ENCODE measurements at regions not wholly inside any gene's neighbourhood (a gene's known extent, or its start where the extent isn't known, plus 50 kb on each side); places are given as distances from the start of the nearest gene placed in this dataset.

GRCh38 chr21:35953597-35953996, 106.7 kb downstream of the SETD4 start:
- CTCF ChIA-PET: no interaction called here
- Mint-ChIP-seq H3K4me1 (no peaks in the 10 kb centered on the region), H3K4me3 (no peak overlapping the region), H3K9me3 (peaks cover 0 to 3% (median 0%) of the 10 kb centered on the region in 11 donors), H3K27me3 (peaks cover 5 to 24% (median 9%) of the 10 kb centered on the region in 5 donors), H3K27ac (no peak overlapping the region), H3K36me3 (peaks cover 0 to 4% (median 0%) of the 10 kb centered on the region in 5 donors)
- no peak for ATAC-seq
- no peak overlapping the region for H3K4me3 ChIP-seq (ENCODE audit: low read length)
- POLR2A ChIA-PET: no interaction called here
- no peaks in the 10 kb centered on the region for H3K9me3 ChIP-seq (ENCODE audit: control insufficient read depth in 2 of 3, low read length in 3 of 3)
- H3K27me3 ChIP-seq (ENCODE audit: control insufficient read depth in 2 of 2, insufficient read depth in 2 of 2, low read length in 2 of 2): peaks cover 0 to 7% of the 10 kb centered on the region in 2 donors
- H3K4me1 ChIP-seq (ENCODE audit: control insufficient read depth in 2 of 2, insufficient read depth in 2 of 2, low read length in 2 of 2): no peaks in the 10 kb centered on the region
- H3K36me3 ChIP-seq (ENCODE audit: control insufficient read depth in 2 of 3, insufficient read depth in 3 of 3, low read length in 3 of 3): no peaks in the 10 kb centered on the region
- DNase-seq: no peak
- intact Hi-C loops (cut with micrococcal nuclease): no loop called here
- H3K27ac ChIP-seq (ENCODE audit: low read depth, low read length): no peak overlapping the region

- intact Hi-C loops (cut with micrococcal nuclease): no loop called here
- ATAC-seq (no peak), DNase-seq (no peak)
- Histone ChIP-seq H3K27me3 (ENCODE audit: control insufficient read depth in 2 of 2, insufficient read depth in 2 of 2, low read length in 2 of 2) (peaks cover 0 to 7% of the 10 kb centered on the region in 2 donors), H3K9me3 (ENCODE audit: control insufficient read depth in 2 of 3, low read length in 3 of 3) (no peaks in the 10 kb centered on the region), H3K36me3 (ENCODE audit: control insufficient read depth in 2 of 3, insufficient read depth in 3 of 3, low read length in 3 of 3) (no peaks in the 10 kb centered on the region), H3K4me3 (ENCODE audit: low read length) (no peak overlapping the region), H3K27ac (ENCODE audit: low read depth, low read length) (no peak overlapping the region), H3K4me1 (ENCODE audit: control insufficient read depth in 2 of 2, insufficient read depth in 2 of 2, low read length in 2 of 2) (no peaks in the 10 kb centered on the region)
- CTCF ChIA-PET: no interaction called here
- POLR2A ChIA-PET: interaction anchor here (0.7 kb wide), 1 partner anchor 125 kb away, joined by 5 read pairs; no protein-coding TSS in a partner anchor
- Mint-ChIP-seq H3K9me3 (peaks cover 0 to 2% (median 0%) of the 10 kb centered on the region in 11 donors), H3K4me1 (no peaks in the 10 kb centered on the region), H3K27me3 (peaks cover 5 to 24% (median 9%) of the 10 kb centered on the region in 5 donors), H3K27ac (no peak overlapping the region), H3K4me3 (no peak overlapping the region), H3K36me3 (peaks cover 0 to 4% (median 0%) of the 10 kb centered on the region in 5 donors)
These were observed 107.5 kb downstream of the SETD4 start for GRCh38 chr21:35952651-35953340.

GRCh38 chr21:35948982-35949381, 111.3 kb downstream of the SETD4 start:
- Mint-ChIP-seq H3K36me3 (no peaks in the 10 kb centered on the region), H3K27me3 (peaks cover 0 to 14% (median 0%) of the 10 kb centered on the region in 5 donors), H3K27ac (no peak overlapping the region), H3K9me3 (no peaks in the 10 kb centered on the region), H3K4me1 (no peaks in the 10 kb centered on the region), H3K4me3 (no peak overlapping the region)
- ATAC-seq (no peak), DNase-seq (no peak)
- CTCF ChIA-PET: no interaction called here
- Histone ChIP-seq H3K27me3 (ENCODE audit: control insufficient read depth in 2 of 2, insufficient read depth in 2 of 2, low read length in 2 of 2) (peaks cover 0 to 3% of the 10 kb centered on the region in 2 donors), H3K27ac (ENCODE audit: low read depth, low read length) (no peak overlapping the region), H3K4me3 (ENCODE audit: low read length) (no peak overlapping the region), H3K4me1 (ENCODE audit: control insufficient read depth in 2 of 2, insufficient read depth in 2 of 2, low read length in 2 of 2) (no peaks in the 10 kb centered on the region), H3K9me3 (ENCODE audit: control insufficient read depth in 2 of 3, low read length in 3 of 3) (no peaks in the 10 kb centered on the region), H3K36me3 (ENCODE audit: control insufficient read depth in 2 of 3, insufficient read depth in 3 of 3, low read length in 3 of 3) (no peaks in the 10 kb centered on the region)
- intact Hi-C loops (cut with micrococcal nuclease): no loop called here
- POLR2A ChIA-PET: no interaction called here

- no peaks in the 10 kb centered on the region for H3K9me3 Mint-ChIP-seq
- no peaks in the 10 kb centered on the region for H3K9me3 ChIP-seq (ENCODE audit: control insufficient read depth in 2 of 3, low read length in 3 of 3)
- intact Hi-C loops (cut with micrococcal nuclease): no loop called here
- H3K27me3 ChIP-seq (ENCODE audit: control insufficient read depth in 2 of 2, insufficient read depth in 2 of 2, low read length in 2 of 2): no peaks in the 10 kb centered on the region
- DNase-seq: no peak
- no peak overlapping the region for H3K27ac Mint-ChIP-seq
- no peaks in the 10 kb centered on the region for H3K4me1 ChIP-seq (ENCODE audit: control insufficient read depth in 2 of 2, insufficient read depth in 2 of 2, low read length in 2 of 2)
- ChIA-PET POLR2A (no interaction called here), CTCF (interaction anchor here (0.6 kb wide), 1 partner anchor 118 kb away, joined by 3 read pairs; no protein-coding TSS in a partner anchor)
- H3K27me3 Mint-ChIP-seq: peaks cover 0 to 8% (median 3%) of the 10 kb centered on the region in 5 donors
- ATAC-seq: no peak
- H3K36me3 ChIP-seq (ENCODE audit: control insufficient read depth in 2 of 3, insufficient read depth in 3 of 3, low read length in 3 of 3): no peaks in the 10 kb centered on the region
- H3K36me3 Mint-ChIP-seq: no peaks in the 10 kb centered on the region
- no peak overlapping the region for H3K4me3 ChIP-seq (ENCODE audit: low read length)
- peaks cover 0 to under 1% (median 0%) of the 10 kb centered on the region in 7 donors for H3K4me1 Mint-ChIP-seq
- H3K4me3 Mint-ChIP-seq: no peak overlapping the region
- no peak overlapping the region for H3K27ac ChIP-seq (ENCODE audit: low read depth, low read length)
These were observed 115.1 kb downstream of the SETD4 start for GRCh38 chr21:35945089-35945671.

- ChIA-PET CTCF (no interaction called here), POLR2A (no interaction called here)
- Mint-ChIP-seq H3K4me3 (no peak overlapping the region), H3K36me3 (no peaks in the 10 kb centered on the region), H3K4me1 (peaks cover 0 to 1% (median 0%) of the 10 kb centered on the region in 7 donors), H3K27ac (no peak overlapping the region), H3K27me3 (peaks cover 0 to 11% (median 6%) of the 10 kb centered on the region in 5 donors), H3K9me3 (no peaks in the 10 kb centered on the region)
- DNase-seq: no peak
- no peaks in the 10 kb centered on the region for H3K4me1 ChIP-seq (ENCODE audit: control insufficient read depth in 2 of 2, insufficient read depth in 2 of 2, low read length in 2 of 2)
- no peak overlapping the region for H3K4me3 ChIP-seq (ENCODE audit: low read length)
- no peaks in the 10 kb centered on the region for H3K36me3 ChIP-seq (ENCODE audit: control insufficient read depth in 2 of 3, insufficient read depth in 3 of 3, low read length in 3 of 3)
- H3K27me3 ChIP-seq (ENCODE audit: control insufficient read depth in 2 of 2, insufficient read depth in 2 of 2, low read length in 2 of 2): no peaks in the 10 kb centered on the region
- intact Hi-C loops (cut with micrococcal nuclease): no loop called here
- no peaks in the 10 kb centered on the region for H3K9me3 ChIP-seq (ENCODE audit: control insufficient read depth in 2 of 3, low read length in 3 of 3)
- no peak overlapping the region for H3K27ac ChIP-seq (ENCODE audit: low read depth, low read length)
- no peak for ATAC-seq
These were observed 116.6 kb downstream of the SETD4 start for GRCh38 chr21:35943752-35944151.

- H3K4me1 Mint-ChIP-seq: peaks cover 0 to 1% (median 0%) of the 10 kb centered on the region in 7 donors
- no peak for ATAC-seq
- H3K36me3 ChIP-seq (ENCODE audit: control insufficient read depth in 2 of 3, insufficient read depth in 3 of 3, low read length in 3 of 3): no peaks in the 10 kb centered on the region
- H3K36me3 Mint-ChIP-seq: no peaks in the 10 kb centered on the region
- POLR2A ChIA-PET: no interaction called here
- no peaks in the 10 kb centered on the region for H3K27me3 ChIP-seq (ENCODE audit: control insufficient read depth in 2 of 2, insufficient read depth in 2 of 2, low read length in 2 of 2)
- no peaks in the 10 kb centered on the region for H3K9me3 Mint-ChIP-seq
- H3K4me1 ChIP-seq (ENCODE audit: control insufficient read depth in 2 of 2, insufficient read depth in 2 of 2, low read length in 2 of 2): no peaks in the 10 kb centered on the region
- CTCF ChIA-PET: no interaction called here
- no peak for DNase-seq
- H3K27me3 Mint-ChIP-seq: peaks cover 0 to 11% (median 6%) of the 10 kb centered on the region in 5 donors
- H3K9me3 ChIP-seq (ENCODE audit: control insufficient read depth in 2 of 3, low read length in 3 of 3): no peaks in the 10 kb centered on the region
- H3K27ac ChIP-seq (ENCODE audit: low read depth, low read length): no peak overlapping the region
- intact Hi-C loops (cut with micrococcal nuclease): no loop called here
- H3K27ac Mint-ChIP-seq: no peak overlapping the region
- H3K4me3 ChIP-seq (ENCODE audit: low read length): no peak overlapping the region
- H3K4me3 Mint-ChIP-seq: no peak overlapping the region
These were observed 117.8 kb downstream of the SETD4 start for GRCh38 chr21:35942211-35943144.
